ENCODE measurements at regions not wholly inside any gene's neighbourhood (a gene's known extent, or its start where the extent isn't known, plus 50 kb on each side); places are given as distances from the start of the nearest gene placed in this dataset.
"Not testable (repeated sequence)": the region's sequence is repeated elsewhere in the genome, so short reads cannot be mapped to it uniquely, and the experiment has no call there.

- DNase-seq (ENCODE audit: low spot score) = no peak
- TF ChIP-seq, protein P1, sequence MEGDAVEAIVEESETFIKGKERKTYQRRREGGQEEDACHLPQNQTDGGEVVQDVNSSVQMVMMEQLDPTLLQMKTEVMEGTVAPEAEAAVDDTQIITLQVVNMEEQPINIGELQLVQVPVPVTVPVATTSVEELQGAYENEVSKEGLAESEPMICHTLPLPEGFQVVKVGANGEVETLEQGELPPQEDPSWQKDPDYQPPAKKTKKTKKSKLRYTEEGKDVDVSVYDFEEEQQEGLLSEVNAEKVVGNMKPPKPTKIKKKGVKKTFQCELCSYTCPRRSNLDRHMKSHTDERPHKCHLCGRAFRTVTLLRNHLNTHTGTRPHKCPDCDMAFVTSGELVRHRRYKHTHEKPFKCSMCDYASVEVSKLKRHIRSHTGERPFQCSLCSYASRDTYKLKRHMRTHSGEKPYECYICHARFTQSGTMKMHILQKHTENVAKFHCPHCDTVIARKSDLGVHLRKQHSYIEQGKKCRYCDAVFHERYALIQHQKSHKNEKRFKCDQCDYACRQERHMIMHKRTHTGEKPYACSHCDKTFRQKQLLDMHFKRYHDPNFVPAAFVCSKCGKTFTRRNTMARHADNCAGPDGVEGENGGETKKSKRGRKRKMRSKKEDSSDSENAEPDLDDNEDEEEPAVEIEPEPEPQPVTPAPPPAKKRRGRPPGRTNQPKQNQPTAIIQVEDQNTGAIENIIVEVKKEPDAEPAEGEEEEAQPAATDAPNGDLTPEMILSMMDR (IDR thresholded peaks at IDR 0.05; ENCODE audit: extremely low read depth, missing control alignments) = no peak
Observed at GRCh38 chr22:17303441-17303839, 65.8 kb upstream of the CECR2 start.

- TF ChIP-seq, protein P1 (IDR thresholded peaks at IDR 0.05; ENCODE audit: extremely low read depth, missing control alignments) = no peak
- DNase-seq (ENCODE audit: low spot score) = no peak
Observed at GRCh38 chr22:17302616-17303015, 66.6 kb upstream of the CECR2 start.

DNA sequence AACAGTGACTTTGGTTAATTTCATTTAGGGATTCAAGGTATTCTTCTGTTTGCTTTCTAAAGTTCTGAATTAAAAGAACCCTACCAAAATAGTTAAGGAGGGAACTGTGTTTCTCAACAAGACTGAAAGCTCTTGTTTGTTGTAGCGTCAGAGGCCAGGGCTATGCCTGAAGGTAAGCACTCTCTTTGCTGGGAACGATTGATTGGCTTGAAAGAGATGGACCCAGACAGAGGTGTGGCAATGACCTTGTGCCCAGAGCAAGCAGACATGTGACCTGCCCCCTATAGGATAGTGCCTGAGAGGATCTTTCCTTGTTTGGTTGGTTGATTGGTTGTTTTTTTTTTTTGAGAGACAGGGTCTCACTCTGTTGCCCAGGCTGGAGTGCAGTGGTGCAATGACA lies 68.3 kb upstream of the CECR2 start:
- TF ChIP-seq, protein P1 (IDR thresholded peaks at IDR 0.05; ENCODE audit: extremely low read depth, missing control alignments) = no peak
- DNase-seq (ENCODE audit: low spot score) = no peak

- DNase-seq (ENCODE audit: low spot score) = not testable (repeated sequence)
Observed at GRCh38 chr22:17298805-17299502, 70.3 kb upstream of the CECR2 start.

- no peak for DNase-seq (ENCODE audit: low spot score)
- TF ChIP-seq, protein P1 (IDR thresholded peaks at IDR 0.05; ENCODE audit: extremely low read depth, missing control alignments) = no peak
Observed at GRCh38 chr22:17285656-17286055, 66.4 kb upstream of the ADA2 start.

- DNase-seq (ENCODE audit: low spot score) = no peak
- TF ChIP-seq, protein P1 (IDR thresholded peaks at IDR 0.05; ENCODE audit: extremely low read depth, missing control alignments) = no peak
Observed at GRCh38 chr22:17284888-17285287, 65.7 kb upstream of the ADA2 start.

GRCh38 chr22:17284466-17284865 lies 65.2 kb upstream of the ADA2 start:
- no peak for DNase-seq (ENCODE audit: low spot score)
- TF ChIP-seq, protein P1 (IDR thresholded peaks at IDR 0.05; ENCODE audit: extremely low read depth, missing control alignments) = no peak

DNA sequence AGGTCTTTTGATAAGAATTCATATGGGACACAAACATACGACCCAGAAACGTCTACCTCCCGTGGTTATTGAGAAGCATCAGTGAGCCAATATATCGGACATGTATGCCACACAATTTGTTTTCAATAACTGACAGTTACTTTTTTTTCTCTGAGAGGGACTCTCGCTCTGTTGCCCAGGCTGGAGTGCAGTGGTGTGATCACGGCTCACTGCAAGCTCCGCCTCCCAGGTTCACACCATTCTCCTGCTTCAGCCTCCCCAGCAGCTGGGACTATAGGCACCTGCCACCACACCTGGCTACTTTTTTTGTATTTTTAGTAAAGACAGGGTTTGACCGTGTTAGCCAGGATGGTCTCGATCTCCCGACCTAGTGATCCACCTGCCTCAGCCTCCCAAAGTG lies 64.6 kb upstream of the ADA2 start:
- DNase-seq (ENCODE audit: low spot score) = not testable (repeated sequence)

Measured in GM20000 (cell line).